Stimulated activated CD4-positive, alpha-beta T cell treated with anti-CD3 and anti-CD28 coated beads, Interleukin-1b, Interleukin-23, amount 100 ng/mL, for 4 hours (primary cell): ENCODE measurements at regions not wholly inside any gene's neighbourhood (a gene's known extent, or its start where the extent isn't known, plus 50 kb on each side); places are given as distances from the start of the nearest gene placed in this dataset.
"Not testable (repeated sequence)": the region's sequence is repeated elsewhere in the genome, so short reads cannot be mapped to it uniquely, and the experiment has no call there.

Source experiments
- DNase-seq, 2 donors: peaks; one replicate each; pipeline ENCODE4 v3.0.0-alpha.2; 2020; ENCODE audit warnings: low read depth in 2 of 2

DNA sequence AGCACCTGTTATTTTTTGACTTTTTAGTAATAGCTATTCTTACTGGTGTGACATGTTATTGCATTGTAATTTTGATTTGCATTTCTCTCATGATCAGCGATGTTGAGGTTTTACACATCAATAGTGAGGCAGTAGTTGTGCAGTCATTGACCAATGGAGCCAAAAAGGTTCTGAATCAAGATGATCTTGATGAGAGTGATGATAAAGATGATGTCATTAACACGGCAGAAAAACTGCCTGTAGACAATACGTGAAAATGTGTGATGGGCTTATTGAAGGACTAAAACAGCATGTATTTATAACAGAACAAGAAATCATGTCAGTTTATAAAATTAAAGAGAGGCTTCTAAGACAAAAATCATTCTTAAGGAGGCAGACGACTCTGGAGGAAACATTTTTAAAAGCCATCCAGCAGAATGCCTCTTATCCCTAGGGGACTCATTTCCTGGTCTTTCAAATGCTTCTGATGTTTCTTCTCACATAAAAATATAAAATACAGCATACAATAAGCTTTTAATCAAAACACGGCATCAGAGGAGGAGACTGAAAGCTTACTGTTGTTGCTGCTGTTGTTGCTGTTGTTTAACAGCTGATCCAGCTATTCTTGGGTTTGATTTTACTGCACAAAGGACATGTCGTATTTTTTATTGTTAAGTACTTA, 400.3 kb downstream of the LTN1 start:
- DNase-seq, result no peak

DNA sequence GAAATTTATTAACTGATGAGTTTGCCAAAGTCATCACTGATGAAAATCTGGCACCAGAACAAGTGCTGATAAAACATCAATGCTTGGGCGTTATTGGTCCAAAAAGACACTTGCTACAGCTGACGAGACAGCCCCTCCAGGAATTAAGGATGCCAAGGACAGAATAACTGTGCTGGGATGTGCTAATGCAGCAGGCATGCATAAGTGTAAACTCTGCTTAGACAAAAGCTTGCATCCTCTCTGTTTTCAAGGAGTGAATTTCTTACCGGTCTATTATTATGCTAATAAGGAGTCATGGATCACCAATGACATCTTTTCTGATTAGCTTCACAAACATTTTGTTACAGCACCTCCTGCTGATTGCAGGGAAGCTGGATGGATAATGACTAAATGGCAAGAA, 402.0 kb downstream of the LTN1 start:
- no peak for DNase-seq

DNA sequence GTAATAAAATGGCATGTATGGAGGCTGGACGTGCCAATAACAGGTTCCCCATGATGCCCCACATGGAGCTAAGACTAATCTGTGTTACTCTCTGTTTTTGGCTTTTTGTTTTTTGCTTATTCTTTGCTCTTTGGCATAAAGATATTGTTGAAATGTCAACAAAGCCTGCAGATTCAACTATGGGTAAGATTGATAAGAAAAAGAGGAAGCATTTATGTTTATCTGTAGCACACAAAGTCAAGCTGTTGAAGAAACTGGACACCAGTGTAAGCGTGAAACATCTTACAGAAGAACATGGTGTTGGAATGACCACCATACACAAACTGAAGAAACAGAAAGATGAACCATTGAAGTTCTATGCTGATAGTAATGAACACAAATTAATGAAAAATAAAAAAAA, 402.7 kb downstream of the LTN1 start:
- no peak for DNase-seq

DNA sequence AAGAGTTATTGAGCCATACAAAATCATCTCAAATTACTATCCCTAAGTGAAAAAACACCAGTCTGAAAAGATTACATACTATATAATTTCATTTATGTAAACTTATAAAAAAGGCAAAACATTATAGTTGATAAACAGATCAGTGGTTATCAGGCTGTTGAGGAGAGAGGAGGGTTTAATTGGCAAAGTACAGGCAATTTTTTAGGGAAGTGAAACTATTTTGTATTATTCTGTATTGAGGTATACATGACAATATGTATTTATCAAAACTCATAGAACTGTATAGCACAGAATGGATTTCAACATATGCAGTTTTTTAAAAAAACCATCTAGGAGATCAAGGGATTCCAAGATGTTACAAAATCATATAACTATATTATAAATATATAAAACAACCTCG, 403.7 kb downstream of the LTN1 start:
- no peak for DNase-seq

DNA sequence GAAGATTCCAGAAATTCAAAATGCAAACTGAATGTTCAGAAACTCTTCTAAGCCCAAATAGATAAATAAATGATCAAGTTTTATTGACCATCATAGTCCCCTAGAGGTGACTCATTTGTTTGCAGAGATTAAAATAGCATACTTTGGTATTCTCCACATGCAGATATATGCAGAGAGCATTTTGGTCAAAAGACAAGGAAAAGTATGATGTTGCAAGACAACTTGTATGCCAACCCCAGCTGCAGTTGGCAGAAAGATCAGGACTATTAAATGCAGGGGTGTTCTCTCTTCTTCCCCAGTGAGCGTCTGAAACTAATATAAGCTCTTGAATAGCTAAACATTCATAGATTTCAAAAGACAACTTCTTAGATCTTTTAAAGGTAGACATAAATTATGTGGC, 404.9 kb downstream of the LTN1 start:
- no peak for DNase-seq

DNA sequence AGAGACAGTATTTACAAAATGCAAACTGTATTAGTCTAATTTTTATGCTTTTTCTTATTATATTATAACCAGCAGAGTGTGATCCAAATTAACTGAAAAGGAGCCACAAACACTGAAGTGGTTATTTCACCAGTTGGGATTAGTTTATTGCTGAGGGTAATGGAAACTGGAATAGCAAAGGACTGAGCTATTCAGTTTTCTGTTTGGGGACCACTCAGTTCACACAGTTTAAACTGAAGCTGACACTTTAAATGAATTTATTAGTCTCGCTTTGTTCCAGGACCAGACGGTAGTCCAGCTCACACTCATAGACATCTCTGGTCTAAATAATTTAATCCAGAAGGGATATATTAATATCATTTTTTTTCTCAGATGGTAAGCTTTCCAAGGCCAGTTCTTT, 410.7 kb downstream of the LTN1 start:
- no peak for DNase-seq

DNA sequence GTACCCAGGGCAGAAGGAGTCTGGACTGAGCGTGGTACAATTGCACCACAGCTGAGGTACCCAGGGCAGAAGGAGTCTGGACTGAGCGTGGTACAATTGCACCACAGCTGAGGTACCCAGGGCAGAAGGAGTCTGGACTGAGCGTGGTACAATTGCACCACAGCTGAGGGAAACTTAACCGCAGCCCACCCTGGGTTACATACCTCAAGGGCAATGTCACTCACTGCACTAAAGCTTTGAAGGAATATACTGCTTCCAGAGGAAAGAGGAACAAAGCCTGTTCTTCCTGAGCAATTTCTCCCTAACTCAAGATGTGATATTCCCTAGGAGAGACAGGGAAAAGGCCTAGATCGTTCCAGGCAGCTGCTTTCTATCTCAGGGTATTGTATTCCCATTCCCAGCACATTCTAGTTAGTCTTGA, 411.4 kb downstream of the LTN1 start:
- DNase-seq, result not testable (repeated sequence)

DNA sequence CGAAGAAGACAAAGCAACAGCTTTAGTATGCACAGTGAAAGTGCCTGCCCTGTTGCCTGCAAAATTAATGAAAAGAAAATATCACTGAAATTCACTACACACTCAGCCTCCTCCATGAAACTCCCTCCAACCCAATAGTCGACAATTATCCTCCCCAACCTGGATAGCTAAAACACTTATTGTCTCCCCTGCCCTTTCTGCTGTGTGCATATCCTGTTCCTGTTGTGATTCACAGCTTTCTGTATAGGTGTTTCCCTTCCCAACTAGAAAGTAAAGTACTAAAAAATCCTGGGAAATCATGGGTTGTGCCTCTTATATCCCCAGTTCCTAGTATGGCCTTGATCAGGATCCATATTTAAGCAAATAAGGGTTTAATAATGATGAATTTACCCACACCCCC, 412.1 kb downstream of the LTN1 start:
- no peak for DNase-seq

DNA sequence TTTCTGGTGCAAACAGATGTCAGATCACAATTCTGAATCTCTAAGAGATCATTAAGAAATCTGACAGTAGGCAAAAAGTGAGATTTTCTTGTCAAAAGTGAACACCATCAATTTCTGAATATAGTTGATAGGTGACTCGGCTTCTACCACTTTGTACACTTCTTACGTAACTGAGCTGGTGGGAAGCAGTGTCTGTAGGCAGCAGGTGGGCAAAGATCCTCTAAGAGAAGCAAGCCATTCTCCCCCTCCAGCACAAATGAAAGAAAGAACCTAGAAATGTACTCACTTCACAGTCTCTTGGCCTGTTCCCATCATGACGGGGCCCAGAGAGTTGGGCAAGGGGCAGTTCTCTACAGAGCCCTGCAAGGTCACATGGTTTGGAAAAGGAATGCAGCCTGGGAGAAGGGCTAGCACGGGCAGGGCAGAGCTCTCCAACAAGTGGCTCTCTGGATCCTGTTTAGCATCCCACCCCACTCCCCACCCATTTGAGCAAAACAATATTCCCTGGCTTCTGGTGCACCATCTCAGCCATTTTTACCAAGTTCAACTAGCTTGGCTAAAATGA, 412.6 kb downstream of the LTN1 start:
- DNase-seq, result no peak

DNA sequence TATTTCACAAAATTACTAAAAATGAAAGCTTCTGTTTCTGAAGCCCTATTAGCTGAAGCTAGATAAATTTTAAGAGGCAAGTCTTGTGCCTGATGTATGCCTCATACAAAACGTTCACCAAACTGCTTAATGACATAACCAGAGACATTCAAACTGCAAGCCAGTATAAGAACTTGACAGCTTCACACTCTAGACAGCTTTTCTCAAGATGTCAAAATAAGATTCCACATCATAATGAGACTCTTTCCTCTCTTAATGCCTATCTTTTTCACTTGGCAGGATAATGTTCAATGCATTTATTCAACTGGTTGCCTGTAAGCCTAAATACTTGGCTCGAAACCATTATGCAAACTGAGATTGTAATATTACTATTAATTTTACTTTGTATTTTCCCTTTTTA, 424.0 kb downstream of the LTN1 start:
- no peak for DNase-seq

DNA sequence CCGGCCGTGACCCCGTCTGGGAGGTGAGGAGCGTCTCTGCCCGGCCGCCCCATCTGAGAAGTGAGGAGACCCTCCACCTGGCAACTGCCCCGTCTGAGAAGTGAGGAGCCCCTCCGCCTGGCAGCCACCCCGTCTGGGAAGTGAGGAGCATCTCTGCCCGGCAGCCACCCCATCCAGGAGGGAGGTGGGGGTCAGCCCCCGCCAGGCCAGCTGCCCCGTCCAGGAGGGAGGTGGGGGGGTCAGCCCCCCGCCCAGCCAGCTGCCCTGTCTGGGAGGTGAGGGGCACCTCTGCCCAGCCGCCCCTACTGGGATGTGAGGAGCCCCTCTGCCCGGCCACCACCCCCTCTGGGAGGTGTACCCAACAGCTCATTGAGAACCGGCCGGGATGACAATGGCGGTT, 428.7 kb downstream of the LTN1 start:
- not testable (repeated sequence) for DNase-seq

DNA sequence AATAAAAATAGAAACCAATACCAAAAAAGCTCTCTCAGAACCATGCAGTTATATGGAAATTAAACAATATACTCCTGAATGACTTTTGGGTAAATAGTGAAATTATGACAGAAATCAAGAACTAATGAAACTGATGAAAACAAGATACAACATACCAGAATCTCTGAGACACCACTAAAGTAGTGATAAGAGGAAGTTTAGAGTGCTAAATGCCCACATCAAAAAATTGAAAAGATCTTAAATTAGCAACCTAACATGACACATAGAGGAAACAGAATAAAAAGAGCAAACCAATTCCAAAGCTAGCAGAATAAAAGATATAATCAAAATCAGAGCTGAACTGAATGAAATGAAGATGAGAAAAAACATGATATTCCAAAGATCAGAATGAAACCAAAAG, 430.9 kb downstream of the LTN1 start:
- DNase-seq, result no peak

DNA sequence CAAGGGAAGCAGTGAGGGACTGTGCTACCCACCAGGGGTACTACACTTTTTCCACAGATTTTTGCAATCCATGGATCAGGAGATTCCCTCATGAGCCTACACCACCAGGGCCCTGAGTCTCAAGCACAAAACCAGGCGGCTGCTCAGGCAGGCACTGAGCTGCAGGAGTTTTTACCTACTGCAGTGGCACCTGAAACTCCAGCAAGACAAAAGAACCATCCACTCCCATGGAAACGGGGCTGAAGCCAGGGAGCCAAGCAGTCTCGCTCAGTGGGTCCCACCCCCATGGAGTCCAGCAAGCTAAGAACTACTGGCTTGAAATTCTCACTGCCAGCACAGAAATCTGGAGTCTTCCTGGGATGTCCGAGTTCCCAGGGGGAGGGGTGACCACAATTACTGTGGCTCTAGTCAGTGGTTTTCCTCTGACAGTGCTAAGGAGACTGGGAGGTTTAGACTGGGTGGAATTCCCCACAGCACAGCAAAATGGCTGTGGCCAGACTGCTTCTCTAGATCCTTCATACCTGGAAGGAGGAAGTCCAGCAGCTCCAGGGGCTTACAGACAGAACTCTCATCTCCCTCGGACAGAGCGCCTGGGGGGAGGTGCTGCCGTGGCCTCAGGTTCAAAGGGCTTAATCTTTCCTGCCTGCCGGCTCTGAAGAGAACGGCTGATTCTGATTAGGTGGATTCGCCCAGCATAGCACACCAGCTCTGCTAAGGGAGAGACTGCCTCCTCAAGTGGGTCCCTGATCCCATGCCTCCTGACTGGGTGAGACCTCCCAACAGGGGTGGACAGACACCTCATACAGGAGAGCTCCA, 437.8 kb downstream of the LTN1 start:
- no peak for DNase-seq

DNA sequence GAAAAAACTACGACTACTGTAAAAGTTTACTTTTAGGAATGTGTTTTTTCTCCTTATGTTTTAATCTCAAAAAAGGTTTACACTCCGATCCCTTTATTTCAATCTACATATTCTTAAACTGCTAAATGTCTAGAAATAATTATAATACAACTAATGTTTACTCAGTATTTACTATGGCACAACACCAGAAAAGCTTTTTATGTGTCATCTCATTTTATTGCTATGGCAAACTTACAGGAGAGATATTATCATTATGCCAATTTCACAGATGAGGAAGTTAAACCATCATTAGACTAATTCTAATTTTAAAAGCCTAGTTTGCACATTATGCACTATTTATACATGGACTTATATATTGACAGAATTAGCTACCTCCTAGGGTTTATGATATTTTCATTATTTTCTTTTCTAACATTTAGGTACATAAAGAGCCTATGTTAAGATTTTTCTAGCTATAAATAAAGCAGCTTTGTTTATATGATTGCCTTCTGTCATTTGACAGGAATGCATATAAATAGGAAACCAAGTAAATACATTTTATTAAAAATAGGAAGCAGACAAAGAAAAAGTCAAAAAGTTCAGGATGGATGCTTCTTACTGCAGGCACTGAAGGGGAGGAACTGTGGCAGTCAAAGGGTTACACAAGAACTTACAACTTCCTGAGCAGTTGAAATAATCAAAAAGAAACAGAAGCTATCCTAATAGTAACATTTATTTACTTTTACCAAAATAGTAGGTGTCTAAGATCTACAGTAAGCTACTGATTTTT, 442.4 kb downstream of the LTN1 start:
- no peak for DNase-seq

DNA sequence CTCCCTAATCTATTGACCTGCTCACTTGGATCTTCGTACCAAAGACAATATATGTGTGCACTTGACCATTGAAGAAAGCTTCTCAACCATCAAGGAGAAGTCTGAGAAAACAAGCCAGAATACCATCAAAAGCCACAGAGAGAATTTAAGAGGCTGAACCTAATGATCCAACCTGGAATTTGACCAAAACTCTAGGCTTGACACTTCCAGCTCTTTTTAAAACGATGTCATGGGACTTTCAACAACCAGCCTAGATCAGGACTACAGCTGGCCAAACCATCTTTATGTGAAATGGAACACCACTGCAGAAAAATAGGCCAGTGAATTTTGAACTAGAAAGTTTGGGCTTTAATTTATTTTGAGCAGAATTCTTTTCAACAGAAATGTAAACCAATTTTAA, 444.4 kb downstream of the LTN1 start:
- no peak for DNase-seq

DNA sequence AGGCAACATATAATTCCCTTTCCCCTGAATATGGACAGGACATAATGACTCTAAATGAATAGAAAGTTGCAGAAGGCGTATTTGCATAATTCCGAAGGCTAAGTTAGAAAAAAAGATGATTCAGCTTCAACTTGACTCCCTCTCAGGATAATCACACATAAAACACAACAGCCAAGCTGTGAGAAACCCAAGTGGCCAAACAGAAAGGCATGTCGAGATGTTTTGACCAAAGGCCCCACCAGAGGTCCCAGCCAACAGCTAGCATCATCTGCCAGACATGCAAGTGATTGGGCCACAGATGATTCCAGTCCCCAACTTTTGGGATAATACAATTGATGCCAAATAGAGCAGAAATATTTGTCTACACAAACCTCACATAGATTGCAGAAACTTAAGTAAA, 444.9 kb downstream of the LTN1 start:
- no peak for DNase-seq

DNA sequence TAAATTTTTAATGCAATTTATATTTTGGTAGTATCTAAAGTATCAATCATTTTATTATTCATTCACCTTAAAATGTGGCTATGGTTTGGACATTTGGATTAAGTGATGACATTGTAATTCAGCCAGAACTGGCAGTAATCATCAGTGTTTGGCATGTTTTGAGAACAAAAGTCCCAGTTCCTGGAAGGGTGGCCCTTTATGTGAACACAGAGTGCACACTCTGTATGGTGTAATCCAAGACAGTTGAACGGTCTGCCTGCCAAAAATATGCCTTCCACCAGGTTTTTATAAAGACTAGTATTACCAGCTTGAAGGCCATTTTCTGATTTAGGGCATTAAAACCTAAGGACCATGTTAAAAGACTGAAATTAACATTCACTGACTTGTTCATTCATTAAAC, 448.7 kb downstream of the LTN1 start:
- DNase-seq, result no peak

DNA sequence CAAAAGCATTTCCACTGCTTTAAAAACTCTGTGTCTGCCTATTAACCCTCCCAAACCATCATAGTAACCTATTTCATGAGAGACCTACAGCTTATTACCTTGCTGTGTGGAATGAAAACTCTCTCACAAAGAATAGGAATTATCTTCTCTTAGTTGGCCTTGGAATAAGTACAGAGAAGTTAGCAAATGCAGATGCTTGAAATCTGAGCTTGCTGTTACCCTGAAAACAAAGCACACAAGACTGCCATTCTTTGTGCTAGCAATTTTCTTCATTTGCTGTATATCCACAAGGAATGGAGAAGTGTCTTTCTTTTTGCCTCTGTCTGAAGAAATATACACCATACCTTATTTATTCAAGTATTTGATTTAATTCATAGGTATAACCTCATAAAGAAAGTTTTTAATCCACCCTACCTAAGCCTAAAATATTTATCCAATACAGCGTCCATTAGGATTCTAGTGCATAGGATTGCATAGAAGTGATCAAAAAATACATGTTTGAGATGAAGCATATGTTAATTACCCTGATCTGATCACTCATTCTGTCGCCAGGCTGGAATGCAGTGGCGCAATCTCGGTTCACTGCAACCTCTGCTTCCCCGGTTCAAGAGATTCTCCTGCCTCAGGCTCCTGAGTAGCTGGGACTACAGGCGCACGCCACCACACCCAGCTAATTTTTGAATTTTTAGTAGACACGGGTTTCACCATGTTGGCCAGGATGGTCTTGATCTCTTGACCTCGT, 451.1 kb downstream of the LTN1 start:
- no peak for DNase-seq

DNA sequence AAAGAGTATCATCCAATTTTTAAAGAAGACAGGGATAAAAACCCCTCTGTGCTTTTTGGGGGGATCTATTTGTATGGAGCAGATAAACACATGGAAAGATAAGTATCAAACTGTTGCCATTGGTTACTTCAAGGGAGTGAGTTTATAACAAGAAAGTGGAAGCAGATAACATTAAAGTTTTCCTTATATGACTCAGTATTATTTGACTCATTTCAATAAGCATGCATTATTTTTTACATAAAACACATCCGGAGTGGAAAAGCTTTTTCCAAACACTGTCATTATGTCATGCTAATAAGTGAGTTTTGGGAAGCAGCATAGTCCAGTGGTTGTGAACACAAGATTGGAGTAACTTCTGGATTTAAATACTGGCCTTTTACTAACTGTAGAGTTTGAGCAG, 452.2 kb downstream of the LTN1 start:
- no peak for DNase-seq

DNA sequence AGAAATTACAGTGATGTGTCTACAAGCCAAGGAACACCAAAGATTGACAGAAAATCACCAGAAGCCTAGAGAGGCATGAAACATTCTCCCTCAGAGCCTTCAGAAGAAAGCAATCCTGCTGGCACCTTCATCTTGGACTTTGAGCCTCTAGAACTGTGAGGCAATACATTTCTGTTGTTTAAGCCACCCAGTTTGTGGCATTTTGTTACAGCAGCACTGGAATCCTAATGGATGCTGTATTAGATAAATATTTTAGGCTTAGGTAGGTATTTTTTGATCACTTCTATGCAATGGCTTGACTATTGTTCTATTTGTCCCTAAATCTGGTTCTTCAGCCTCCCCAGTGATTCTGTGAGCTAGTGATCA, 453.1 kb downstream of the LTN1 start:
- DNase-seq, result no peak

DNA sequence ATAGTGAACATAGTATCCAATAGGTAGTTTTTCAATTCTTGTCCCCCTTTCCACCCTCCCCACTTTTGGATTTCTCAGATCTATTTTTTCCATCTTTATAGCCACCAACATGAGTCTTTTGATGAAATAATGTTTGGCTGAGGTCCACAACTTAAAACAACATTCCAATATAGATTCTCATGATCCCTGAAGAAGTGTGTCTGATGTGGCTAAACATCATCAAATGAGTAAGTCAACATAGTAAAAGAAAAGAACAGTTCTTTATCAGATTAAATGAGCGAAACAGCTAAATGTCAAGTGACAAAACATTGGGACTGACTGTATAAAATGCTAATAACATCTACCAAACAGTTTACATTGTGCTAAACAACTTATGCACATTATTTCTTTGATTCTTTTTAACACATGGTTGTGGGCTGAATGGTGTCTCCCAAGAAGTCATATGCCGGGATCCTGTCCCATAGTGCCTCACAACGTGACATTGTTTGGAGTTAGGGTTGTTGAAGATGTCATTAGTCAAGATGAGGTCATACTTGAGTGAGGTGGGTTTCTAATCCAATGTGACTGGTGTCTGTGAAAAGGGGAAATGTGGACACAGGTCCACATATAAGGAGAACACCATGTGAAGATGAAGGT, 453.6 kb downstream of the LTN1 start:
- no peak for DNase-seq
